ENCODE measurements at regions not wholly inside any gene's neighbourhood (a gene's known extent, or its start where the extent isn't known, plus 50 kb on each side); places are given as distances from the start of the nearest gene placed in this dataset.

- no peak for TF ChIP-seq POLR2A (IDR thresholded peaks at IDR 0.05; ENCODE audit: low read length)
- no peak for TF ChIP-seq GATA1 (IDR thresholded peaks at IDR 0.05; ENCODE audit: low read depth, low read length)
Observed at GRCh38 chr13:86653009-86653408, 853.8 kb upstream of the SLITRK6 start.

All from erythroblast (primary cell).